ENCODE measurements at regions not wholly inside any gene's neighbourhood (a gene's known extent, or its start where the extent isn't known, plus 50 kb on each side); places are given as distances from the start of the nearest gene placed in this dataset.

DNA sequence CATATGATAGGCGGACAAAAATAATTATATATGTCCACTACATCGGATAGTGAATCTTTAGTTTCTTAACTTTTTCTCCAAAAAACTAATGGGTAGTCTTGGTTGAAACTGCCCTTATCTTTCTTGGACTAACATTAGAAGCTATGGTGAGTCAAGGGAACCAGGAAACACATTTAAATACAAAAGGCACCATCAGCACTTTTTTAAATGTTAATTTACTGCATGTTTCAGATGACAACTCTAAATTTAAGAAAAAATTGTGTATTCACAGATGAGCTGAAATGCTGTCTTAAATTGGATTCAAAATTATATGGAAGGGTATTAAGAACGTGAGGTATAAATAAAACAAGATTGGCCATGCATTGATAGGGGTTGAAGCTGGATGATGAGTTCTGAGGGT, 75.6 kb upstream of the CERS6 start:
- no peak for DNase-seq

DNA sequence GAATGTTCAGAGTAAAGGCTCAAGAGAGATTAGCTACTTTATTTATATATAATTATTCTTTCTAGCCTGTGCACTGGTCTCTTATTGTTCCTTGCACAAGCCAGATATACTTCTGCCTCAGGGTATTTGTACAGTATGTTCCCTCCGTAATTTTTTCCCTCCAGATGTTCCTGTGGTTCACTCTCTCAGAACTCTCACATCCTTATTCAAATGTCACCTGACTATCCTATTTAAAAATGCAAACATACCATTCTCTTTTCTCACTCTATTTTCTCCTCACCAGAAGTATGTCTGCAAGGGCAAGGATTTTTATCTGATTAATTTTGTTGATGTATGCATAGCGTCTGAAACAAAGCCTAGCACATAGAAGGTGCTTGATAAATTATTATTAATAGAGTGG, 64.0 kb upstream of the CERS6 start:
- no peak for DNase-seq

DNA sequence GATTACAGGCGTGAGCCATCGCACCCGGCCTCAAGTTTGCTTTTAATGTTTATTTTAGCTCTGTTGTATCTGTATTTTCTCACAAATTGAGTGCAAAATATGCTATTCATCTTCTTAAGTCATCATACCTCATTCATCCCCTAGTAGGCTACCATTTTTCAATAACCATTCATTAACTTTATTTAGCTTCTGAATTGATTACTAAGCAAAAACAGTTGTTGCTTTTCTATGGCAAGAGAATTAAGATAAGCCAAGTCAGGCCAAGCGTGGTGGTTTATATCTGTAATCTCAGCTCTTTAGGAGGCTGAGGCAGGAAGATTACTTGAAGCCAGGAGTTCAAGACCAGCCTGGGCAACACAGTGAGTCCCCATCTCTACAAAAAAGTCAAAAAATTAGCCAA, 63.3 kb upstream of the CERS6 start:
- no peak for DNase-seq

DNA sequence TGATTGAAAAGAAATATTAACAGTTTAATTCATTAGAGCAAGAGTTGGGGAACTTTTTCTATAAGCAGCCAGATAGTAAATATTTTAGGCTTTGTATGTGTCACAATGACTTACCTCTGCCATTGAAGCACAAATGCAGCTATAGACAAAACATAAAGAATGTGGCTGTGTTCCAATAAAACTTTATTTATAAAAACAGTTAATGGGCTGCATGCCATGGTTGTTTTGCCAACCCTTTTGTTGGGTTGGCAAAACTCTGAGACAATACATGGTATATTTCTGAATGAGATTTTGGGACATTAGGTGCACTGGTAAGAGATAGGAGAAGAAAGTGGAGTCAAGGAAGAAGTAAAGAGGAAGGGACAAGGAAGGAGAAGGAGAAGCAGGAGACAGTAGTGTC, 61.8 kb upstream of the CERS6 start:
- no peak for DNase-seq

DNA sequence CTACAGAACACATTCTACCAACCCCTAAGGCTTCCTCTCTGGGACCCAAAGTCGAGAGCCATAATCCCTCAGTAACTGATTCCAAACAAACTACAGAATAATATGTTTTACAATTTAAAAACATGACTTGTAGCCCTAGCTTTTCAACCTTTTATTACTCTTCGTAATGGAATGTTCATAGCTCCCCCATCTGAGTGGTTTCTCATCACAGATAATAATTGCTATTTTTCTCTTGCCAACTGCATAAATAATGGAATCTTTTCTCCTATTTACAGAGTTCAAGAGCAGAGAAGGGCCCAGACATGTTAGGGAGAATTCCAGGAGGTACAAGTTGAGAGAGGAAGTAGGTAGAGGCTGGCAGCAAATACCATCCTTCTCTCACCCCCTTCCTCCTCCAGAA, 59.9 kb upstream of the CERS6 start:
- no peak for DNase-seq

DNA sequence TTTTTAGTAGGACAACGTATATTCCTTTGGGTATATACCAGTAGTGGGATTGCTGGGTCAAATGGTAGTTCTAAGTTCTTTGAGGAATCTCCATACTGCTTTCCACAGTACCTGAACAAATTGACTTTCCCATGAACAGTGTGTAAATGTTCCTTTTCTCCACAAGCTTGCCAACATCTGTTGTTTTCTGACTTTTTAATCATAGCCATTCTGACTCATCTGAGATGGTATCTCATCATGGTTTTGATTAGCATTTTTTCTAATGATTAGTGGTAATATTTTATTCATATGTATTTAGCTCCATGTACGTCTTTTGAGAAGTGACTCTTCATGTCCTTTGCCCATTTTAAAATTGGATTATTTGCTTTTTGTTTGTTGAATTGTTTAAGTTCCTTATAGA, 58.4 kb upstream of the CERS6 start:
- DNase-seq: no peak

DNA sequence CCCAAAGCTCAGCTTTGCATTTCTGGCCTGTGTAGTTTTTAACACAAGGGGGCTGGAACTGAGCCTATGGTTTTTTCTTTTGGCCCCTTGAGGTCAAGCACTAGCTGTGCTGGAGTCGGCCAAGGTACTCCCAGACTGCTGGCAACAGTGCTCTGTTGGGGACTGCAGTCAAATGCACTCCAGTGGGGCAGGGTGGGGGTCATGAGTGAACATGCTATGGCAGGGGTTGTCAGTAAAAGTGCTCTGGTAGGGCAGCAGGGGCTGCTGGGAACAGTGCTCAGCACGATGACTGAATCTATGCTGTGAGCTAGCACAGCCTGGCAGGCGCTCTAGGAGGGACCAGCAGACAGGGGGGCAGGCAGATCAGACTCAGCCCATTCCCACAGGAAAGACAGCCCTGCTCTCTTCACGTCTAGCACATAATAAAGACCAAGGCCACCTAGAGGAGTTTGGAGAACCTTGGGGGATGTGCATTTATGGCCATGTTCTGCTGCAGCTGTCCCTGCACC, 55.0 kb upstream of the CERS6 start:
- no peak for DNase-seq

DNA sequence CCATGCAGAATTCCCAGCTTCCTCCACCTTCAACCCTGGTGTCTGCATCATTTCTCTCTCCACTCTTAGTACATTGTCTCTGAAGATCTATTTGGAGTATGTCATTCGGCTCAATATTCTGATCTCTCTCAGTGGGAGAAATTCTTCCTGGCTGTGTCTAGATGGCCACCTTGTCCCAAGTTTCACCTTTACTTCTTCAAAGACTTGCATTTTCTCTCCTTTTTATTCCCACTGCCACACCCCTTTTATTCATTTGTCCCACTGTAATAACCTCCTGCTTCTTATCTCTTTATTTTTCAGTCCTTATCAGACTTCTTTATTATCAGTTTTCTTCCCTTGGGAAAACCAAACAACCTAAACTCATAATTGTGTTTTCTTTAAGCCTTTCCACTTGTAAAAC, 54.3 kb upstream of the CERS6 start:
- DNase-seq: no peak

DNA sequence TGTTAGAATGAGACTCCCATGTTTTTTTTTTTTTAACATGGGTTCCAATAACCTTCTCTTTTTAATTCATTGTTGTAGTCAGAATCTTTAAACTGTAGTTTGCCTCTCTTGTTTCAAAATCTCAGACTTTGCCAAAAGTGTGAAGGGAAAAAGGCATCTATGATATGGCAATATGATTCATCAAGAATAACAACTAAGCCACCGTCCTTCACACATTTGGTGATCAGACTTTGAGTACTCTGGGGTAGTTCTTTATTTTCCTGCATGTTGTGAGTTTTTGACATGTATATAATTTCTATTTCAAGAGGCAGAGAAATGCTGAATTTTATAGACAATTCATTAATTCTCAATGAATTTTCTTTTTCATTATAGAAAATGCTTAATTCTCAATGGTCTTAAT, 53.5 kb upstream of the CERS6 start:
- DNase-seq: no peak

DNA sequence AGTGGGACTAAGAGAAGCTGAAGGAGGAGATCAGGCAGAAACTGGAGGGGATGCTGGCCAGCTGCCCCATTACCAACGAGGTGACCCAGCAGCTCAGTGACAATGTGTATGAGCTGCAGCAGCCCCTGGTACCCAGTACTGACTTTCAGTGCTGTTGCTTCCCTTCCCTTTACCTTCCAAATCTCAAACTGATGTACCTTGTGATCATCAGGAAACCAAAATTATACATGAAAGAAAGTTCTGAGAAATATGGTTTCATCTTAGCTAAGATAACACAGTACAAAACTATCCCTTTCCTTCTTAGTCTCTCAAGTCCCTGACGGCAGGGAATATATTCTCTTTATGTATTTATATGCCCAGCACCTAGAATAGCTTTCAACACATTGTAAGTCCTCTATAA, 52.3 kb upstream of the CERS6 start:
- no peak for DNase-seq

DNA sequence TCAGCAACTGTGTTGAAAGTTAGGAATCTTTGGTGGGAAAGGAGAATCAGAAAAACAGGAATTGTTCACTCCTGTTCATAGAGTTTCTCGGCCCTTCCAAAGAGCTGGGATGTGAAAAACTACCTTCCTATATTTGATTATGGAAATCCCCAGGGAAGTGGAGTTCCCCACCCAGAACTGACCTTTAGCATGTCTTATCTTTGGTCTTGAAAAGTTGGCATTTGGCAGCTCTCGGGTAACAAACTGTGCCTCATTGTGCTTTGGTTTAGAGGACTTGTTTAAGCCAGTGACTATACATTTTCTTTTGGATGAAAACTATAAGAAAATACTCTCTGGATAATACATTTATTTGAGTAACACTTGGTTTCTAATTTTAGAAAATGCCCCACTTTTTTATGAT, 51.3 kb upstream of the CERS6 start:
- DNase-seq: no peak
